Nephron progenitor cell (in vitro differentiated cells): ENCODE measurements at regions not wholly inside any gene's neighbourhood (a gene's known extent, or its start where the extent isn't known, plus 50 kb on each side); places are given as distances from the start of the nearest gene placed in this dataset.

Experiments
- DNase-seq: peaks from one replicate; pipeline ENCODE4 v3.0.0; 2021
- H3K27ac Mint-ChIP-seq: 2 replicates; pipeline ENCODE4 v1.8.0; 2021; ENCODE audit warnings: mild to moderate bottlenecking, moderate library complexity, mixed read lengths
- H3K27me3 Mint-ChIP-seq: 2 replicates; pipeline ENCODE4 v1.8.0; 2021; ENCODE audit warnings: mild to moderate bottlenecking, low read depth, mixed read lengths; ENCODE audit not compliant: poor library complexity
- H3K36me3 Mint-ChIP-seq: 2 replicates; pipeline ENCODE4 v1.8.0; 2021; ENCODE audit warnings: low read depth, mixed read lengths
- H3K4me1 Mint-ChIP-seq: 2 replicates; pipeline ENCODE4 v1.8.0; 2021; ENCODE audit warnings: mixed read lengths
- H3K4me3 Mint-ChIP-seq: 2 replicates; pipeline ENCODE4 v1.8.0; 2021; ENCODE audit warnings: mild to moderate bottlenecking, moderate library complexity, mixed read lengths
- H3K9me3 Mint-ChIP-seq: 2 replicates; pipeline ENCODE4 v1.8.0; 2021; ENCODE audit warnings: mild to moderate bottlenecking, moderate library complexity, mixed read lengths
- TF ChIP-seq, protein P1 (sequence below): fragments of 200-600 bp; sonication (generic); IDR thresholded peaks from 2 replicates; pipeline ENCODE4 v1.5.0; 2021; ENCODE audit warnings: antibody characterized with exemption

DNA sequence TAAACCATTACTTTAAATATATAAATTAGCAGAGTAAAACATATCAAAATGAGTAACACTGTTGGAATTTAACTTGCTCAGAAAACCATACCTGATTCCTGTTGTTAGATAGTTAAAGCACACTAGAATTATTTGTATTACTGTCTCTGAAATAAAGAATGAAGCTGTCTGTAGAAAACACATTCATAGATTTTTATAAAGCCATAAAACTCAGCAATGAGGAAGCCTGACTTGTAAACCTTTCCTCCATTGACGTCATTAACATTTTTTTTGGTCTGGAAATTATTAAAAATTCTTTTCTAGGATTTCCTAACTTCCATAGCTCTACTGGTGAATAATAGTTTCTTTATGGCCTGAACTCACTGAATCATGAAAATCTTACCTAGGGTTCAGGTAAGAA lies 147.6 kb downstream of the BRMS1L start:
- Mint-ChIP-seq H3K4me3 (no peak overlapping the region), H3K27me3 (peaks cover 15% of the 10 kb centered on the region), H3K4me1 (no peaks in the 10 kb centered on the region), H3K9me3 (peaks cover 3% of the 10 kb centered on the region), H3K27ac (no peak overlapping the region), H3K36me3 (no peaks in the 10 kb centered on the region)
- TF ChIP-seq, protein P1, sequence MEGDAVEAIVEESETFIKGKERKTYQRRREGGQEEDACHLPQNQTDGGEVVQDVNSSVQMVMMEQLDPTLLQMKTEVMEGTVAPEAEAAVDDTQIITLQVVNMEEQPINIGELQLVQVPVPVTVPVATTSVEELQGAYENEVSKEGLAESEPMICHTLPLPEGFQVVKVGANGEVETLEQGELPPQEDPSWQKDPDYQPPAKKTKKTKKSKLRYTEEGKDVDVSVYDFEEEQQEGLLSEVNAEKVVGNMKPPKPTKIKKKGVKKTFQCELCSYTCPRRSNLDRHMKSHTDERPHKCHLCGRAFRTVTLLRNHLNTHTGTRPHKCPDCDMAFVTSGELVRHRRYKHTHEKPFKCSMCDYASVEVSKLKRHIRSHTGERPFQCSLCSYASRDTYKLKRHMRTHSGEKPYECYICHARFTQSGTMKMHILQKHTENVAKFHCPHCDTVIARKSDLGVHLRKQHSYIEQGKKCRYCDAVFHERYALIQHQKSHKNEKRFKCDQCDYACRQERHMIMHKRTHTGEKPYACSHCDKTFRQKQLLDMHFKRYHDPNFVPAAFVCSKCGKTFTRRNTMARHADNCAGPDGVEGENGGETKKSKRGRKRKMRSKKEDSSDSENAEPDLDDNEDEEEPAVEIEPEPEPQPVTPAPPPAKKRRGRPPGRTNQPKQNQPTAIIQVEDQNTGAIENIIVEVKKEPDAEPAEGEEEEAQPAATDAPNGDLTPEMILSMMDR: no peak
- no peak for DNase-seq

DNA sequence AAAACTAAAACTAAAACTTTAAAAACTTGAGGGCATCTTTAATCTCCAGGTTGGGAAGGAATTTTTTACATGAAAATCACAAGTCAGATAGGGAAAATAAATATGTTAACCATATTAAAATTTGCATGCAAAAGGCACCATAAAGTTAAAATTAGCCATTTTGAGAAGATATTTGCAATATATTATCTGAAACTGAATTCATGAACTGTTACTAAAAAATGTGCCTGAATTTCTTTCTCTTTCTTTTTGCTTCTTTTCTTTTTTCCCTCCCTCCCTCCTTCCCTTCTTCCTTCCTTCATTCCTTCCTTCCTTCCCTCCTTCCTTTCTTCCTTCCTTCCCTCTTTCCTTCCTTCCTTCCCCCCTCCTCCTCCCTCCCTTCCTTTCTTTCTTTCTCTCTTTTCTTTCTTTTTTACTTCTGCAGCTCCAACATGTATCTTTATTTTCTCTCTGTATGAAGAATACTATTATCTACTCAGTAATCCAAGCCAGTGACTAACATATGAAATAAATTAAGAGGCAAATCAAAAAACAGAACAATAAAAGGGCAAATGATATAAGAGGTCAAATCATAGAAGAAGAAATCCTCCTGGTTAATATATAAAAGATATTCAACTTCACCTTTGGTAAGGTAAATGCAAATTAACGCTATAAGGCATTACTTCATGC lies 146.0 kb downstream of the BRMS1L start:
- H3K36me3 Mint-ChIP-seq: no peaks in the 10 kb centered on the region
- peaks cover 18% of the 10 kb centered on the region for H3K27me3 Mint-ChIP-seq
- TF ChIP-seq, protein P1: no peak
- DNase-seq: no peak
- no peaks in the 10 kb centered on the region for H3K4me1 Mint-ChIP-seq
- peaks cover 3% of the 10 kb centered on the region for H3K9me3 Mint-ChIP-seq
- H3K27ac Mint-ChIP-seq: no peak overlapping the region
- no peak overlapping the region for H3K4me3 Mint-ChIP-seq

DNA sequence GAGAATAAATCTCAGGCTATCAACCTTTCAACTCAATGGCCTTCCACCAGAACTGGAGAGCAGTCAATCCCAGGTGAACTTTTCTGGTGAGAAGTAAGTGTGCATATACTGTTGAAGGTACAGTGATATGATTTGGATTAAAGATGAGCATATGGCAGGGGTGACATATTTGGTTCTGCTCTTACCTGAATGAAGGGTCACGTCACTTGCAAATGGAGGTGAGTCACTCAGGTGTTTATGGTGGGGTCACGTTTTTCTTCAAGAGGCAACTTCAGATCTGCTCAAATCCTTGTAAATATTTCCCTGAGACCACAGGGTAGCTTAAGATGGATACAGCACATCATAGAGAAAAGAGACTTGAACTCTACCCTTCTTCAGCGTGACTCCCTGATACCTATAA lies 143.2 kb downstream of the BRMS1L start:
- Mint-ChIP-seq H3K4me3 (no peak overlapping the region), H3K27ac (no peak overlapping the region), H3K27me3 (peaks cover 23% of the 10 kb centered on the region), H3K4me1 (no peaks in the 10 kb centered on the region), H3K9me3 (no peaks in the 10 kb centered on the region), H3K36me3 (no peaks in the 10 kb centered on the region)
- DNase-seq: no peak
- TF ChIP-seq, protein P1: no peak

DNA sequence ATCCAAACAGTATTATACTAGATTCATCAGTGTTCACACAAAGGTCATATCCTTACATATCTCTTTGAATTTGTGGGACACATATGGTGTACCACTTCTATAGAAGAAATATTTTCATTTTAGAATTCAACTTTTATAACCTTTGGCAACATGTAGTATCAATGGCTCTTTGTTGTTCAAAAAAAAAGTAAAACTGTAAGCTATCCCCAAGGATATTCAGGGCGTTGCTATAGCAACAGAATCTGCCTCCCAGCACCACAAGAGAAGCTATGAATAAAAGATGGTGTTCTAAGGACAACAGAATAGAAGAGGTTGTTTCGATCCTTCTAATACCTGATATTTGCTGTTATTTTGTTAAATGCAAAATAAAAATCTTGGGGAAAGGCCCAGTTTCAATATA lies 139.3 kb downstream of the BRMS1L start:
- Mint-ChIP-seq H3K9me3 (no peaks in the 10 kb centered on the region), H3K4me3 (no peak overlapping the region), H3K36me3 (no peaks in the 10 kb centered on the region), H3K27me3 (peaks cover 8% of the 10 kb centered on the region), H3K27ac (no peak overlapping the region), H3K4me1 (no peaks in the 10 kb centered on the region)
- no peak for DNase-seq
- TF ChIP-seq, protein P1: no peak

DNA sequence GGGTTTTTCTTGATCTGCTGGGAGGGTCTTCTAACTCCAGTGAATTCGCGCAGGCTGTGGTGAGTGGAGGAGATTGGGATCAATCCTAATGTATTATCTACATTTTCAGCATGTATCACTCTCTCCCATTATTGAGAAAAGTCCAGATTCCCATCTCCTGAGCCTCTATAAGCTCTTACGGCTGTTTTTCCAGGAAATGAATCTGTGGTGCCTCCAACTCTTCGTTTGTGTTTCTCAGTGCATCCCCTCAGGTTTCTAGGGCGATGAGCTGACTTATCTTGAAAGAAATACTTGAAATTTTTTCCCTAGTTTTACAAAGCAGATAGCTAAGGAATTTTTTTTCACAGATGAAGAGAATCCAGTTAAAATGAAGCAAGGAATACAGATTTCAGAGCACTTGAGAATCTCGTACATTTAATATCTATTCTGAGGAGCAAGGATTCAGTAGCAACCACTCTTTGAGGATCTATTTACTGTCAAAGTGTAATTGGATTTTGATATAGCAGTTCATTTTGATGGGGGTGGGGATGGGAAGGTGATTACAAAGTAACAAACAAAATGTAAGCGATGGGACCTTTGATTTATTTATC lies 138.7 kb downstream of the BRMS1L start:
- H3K4me3 Mint-ChIP-seq: no peak overlapping the region
- DNase-seq: no peak
- H3K9me3 Mint-ChIP-seq: no peaks in the 10 kb centered on the region
- H3K36me3 Mint-ChIP-seq: no peaks in the 10 kb centered on the region
- peaks cover 8% of the 10 kb centered on the region for H3K27me3 Mint-ChIP-seq
- TF ChIP-seq, protein P1: no peak
- no peaks in the 10 kb centered on the region for H3K4me1 Mint-ChIP-seq
- H3K27ac Mint-ChIP-seq: no peak overlapping the region

DNA sequence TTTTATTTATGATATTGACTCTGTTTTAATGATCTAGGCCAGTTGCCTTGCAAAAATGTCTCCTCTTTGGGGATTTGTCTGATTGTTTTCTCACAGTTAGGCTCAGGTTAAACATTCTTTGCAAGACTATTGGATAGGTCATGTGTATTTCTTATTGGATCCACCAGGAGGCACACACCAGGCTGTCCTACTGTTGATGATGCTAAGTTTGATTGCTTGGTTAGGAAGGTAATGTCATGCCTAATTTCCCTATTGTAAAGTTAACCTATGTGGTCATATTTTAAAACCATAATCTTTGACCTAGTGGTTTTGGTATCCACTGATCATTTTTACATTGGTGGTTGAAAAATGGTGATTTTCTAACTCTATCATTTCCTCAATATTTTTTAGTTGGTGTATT lies 137.1 kb downstream of the BRMS1L start:
- no peaks in the 10 kb centered on the region for H3K9me3 Mint-ChIP-seq
- peaks cover 8% of the 10 kb centered on the region for H3K27me3 Mint-ChIP-seq
- TF ChIP-seq, protein P1: peak; percentile 37
- no peak for DNase-seq
- no peak overlapping the region for H3K27ac Mint-ChIP-seq
- no peak overlapping the region for H3K4me3 Mint-ChIP-seq
- no peaks in the 10 kb centered on the region for H3K4me1 Mint-ChIP-seq
- no peaks in the 10 kb centered on the region for H3K36me3 Mint-ChIP-seq
